SU-DHL-6 (cell line): ENCODE measurements at regions not wholly inside any gene's neighbourhood (a gene's known extent, or its start where the extent isn't known, plus 50 kb on each side); places are given as distances from the start of the nearest gene placed in this dataset.

Experiments
- H2AFZ ChIP-seq: fragments of 200-600 bp; sonication (generic); 2 replicates; pipeline ENCODE4 v1.6.1; 2014; ENCODE audit warnings: low read depth, mild to moderate bottlenecking, moderate library complexity, mixed read lengths, antibody characterized with exemption, low read length; ENCODE audit not compliant: severe bottlenecking
- H3F3A ChIP-seq: fragments of 200-600 bp; shearing (Covaris generic); 2 replicates; pipeline ENCODE4 v1.6.0; 2016; ENCODE audit warnings: antibody characterized with exemption, mild to moderate bottlenecking; ENCODE audit not compliant: insufficient read depth
- H3K27ac ChIP-seq: fragments of 200-600 bp; sonication (generic); 2 replicates; pipeline ENCODE4 v1.5.1; 2016; ENCODE audit warnings: low read depth, mild to moderate bottlenecking, low read length, moderate library complexity, mixed read lengths
- H3K27me3 ChIP-seq: fragments of 200-600 bp; sonication (generic), shearing (Covaris generic); 2 replicates; pipeline ENCODE4 v1.6.0; 2014; ENCODE audit warnings: mild to moderate bottlenecking, low read length
- H3K36me3 ChIP-seq: fragments of 200-600 bp; sonication (generic); 2 replicates; pipeline ENCODE4 v1.6.1; 2014; ENCODE audit warnings: mild to moderate bottlenecking, low read length, mixed read lengths
- H3K4me2 ChIP-seq: fragments of 300-600, 200-600 bp; shearing (Covaris generic), sonication (generic); 2 replicates; pipeline ENCODE4 v1.6.0; 2014; ENCODE audit warnings: low read length, low read depth, mild to moderate bottlenecking; ENCODE audit not compliant: poor library complexity, severe bottlenecking
- H3K4me3 ChIP-seq: fragments of 200-600 bp; sonication (generic); 2 replicates; pipeline ENCODE4 v1.5.1; 2014; ENCODE audit warnings: antibody characterized with exemption, low read length, mild to moderate bottlenecking, mixed read lengths; ENCODE audit not compliant: insufficient read depth, poor library complexity, severe bottlenecking
- H3K79me2 ChIP-seq: fragments of 200-600 bp; sonication (generic); 2 replicates; pipeline ENCODE4 v1.6.1; 2014; ENCODE audit warnings: mild to moderate bottlenecking, low read length, moderate library complexity; ENCODE audit not compliant: insufficient read depth
- H3K9ac ChIP-seq: fragments of 200-600 bp; sonication (generic); 2 replicates; pipeline ENCODE4 v1.7.0; 2014; ENCODE audit warnings: mild to moderate bottlenecking, low read length
- H3K9me2 ChIP-seq: fragments of 200-600 bp; sonication (generic); replicated peaks from 2 replicates; pipeline ENCODE4 v1.6.1; 2014; ENCODE audit warnings: low read length; ENCODE audit not compliant: insufficient read depth
- H3K9me3 ChIP-seq: fragments of 200-600 bp; sonication (generic); 2 replicates; pipeline ENCODE4 v1.6.1; 2014; ENCODE audit warnings: low read length, mixed read lengths; ENCODE audit not compliant: insufficient read depth
- H4K20me1 ChIP-seq: fragments of 200-600 bp; sonication (generic); 2 replicates; pipeline ENCODE4 v1.6.1; 2014; ENCODE audit warnings: low read depth, mild to moderate bottlenecking, antibody characterized with exemption, low read length, moderate library complexity, mixed read lengths
- CTCF ChIP-seq: fragments of 200-600 bp; sonication (generic); IDR thresholded peaks from one replicate; pipeline ENCODE4 v1.5.1; 2017; ENCODE audit warnings: antibody characterized with exemption, mild to moderate bottlenecking, low read length, moderate library complexity; ENCODE audit not compliant: insufficient read depth, poor library complexity, severe bottlenecking
- EZH2phosphoT487 ChIP-seq: fragments of 200-600 bp; sonication (generic), shearing (Covaris generic); conservative IDR thresholded peaks from 2 replicates; pipeline ENCODE4 v1.6.1; 2018; ENCODE audit warnings: mild to moderate bottlenecking, antibody characterized with exemption, low read length, moderate library complexity, mixed read lengths

- H3K36me3 ChIP-seq: no peaks in the 10 kb centered on the region
- no peaks in the 10 kb centered on the region for H3K79me2 ChIP-seq
- H3K9me2 ChIP-seq: no peaks in the 10 kb centered on the region
- no peak overlapping the region for H3K4me3 ChIP-seq
- H2AFZ ChIP-seq: no peak overlapping the region
- no peaks in the 10 kb centered on the region for H3K27me3 ChIP-seq
- H3K9ac ChIP-seq: no peak overlapping the region
- H3K4me2 ChIP-seq: no peak overlapping the region
- H3K9me3 ChIP-seq: no peaks in the 10 kb centered on the region
- TF ChIP-seq EZH2phosphoT487: no peak
- no peak for TF ChIP-seq CTCF
- H4K20me1 ChIP-seq: no peaks in the 10 kb centered on the region
- H3F3A ChIP-seq: no peaks in the 10 kb centered on the region
- H3K27ac ChIP-seq: no peak overlapping the region
Observed at GRCh38 chr4:30930276-30930675, 210.1 kb downstream of the PCDH7 start.

- no peak overlapping the region for H3K9ac ChIP-seq
- no peaks in the 10 kb centered on the region for H3K9me2 ChIP-seq
- no peak overlapping the region for H3K4me3 ChIP-seq
- no peaks in the 10 kb centered on the region for H3K9me3 ChIP-seq
- no peak overlapping the region for H3K27ac ChIP-seq
- no peaks in the 10 kb centered on the region for H3K27me3 ChIP-seq
- TF ChIP-seq CTCF (no peak), EZH2phosphoT487 (no peak)
- H4K20me1 ChIP-seq: no peaks in the 10 kb centered on the region
- 0 out of 2 replicates have a peak, but pooled peaks cover 4% of the 10 kb centered on the region for H3K36me3 ChIP-seq
- H3K79me2 ChIP-seq: no peaks in the 10 kb centered on the region
- H3F3A ChIP-seq: no peaks in the 10 kb centered on the region
- H2AFZ ChIP-seq: peak overlapping the region; percentile 63
- H3K4me2 ChIP-seq: no peak overlapping the region
Observed at GRCh38 chr4:30932581-30932980, 212.4 kb downstream of the PCDH7 start.

GRCh38 chr4:30939069-30939468, 218.9 kb downstream of the PCDH7 start:
- Histone ChIP-seq H3K4me3 (no peak overlapping the region), H3K27ac (no peak overlapping the region), H3K9me2 (no peaks in the 10 kb centered on the region), H3F3A (no peaks in the 10 kb centered on the region), H4K20me1 (no peaks in the 10 kb centered on the region), H3K4me2 (no peak overlapping the region), H3K36me3 (0 out of 2 replicates have a peak, but pooled peaks cover 4% of the 10 kb centered on the region), H3K9ac (no peak overlapping the region), H3K9me3 (no peaks in the 10 kb centered on the region), H3K79me2 (no peaks in the 10 kb centered on the region), H2AFZ (peak overlapping the region; percentile 57), H3K27me3 (no peaks in the 10 kb centered on the region)
- TF ChIP-seq CTCF (no peak), EZH2phosphoT487 (no peak)
